GM20000 (cell line): ENCODE measurements at regions not wholly inside any gene's neighbourhood (a gene's known extent, or its start where the extent isn't known, plus 50 kb on each side); places are given as distances from the start of the nearest gene placed in this dataset.

Experiments used
- DNase-seq: peaks from one replicate; pipeline ENCODE4 v3.0.0; 2012; ENCODE audit warnings: low spot score
- CTCF ChIP-seq: IDR thresholded peaks from 2 replicates; pipeline ENCODE4 v1.5.1; 2012; ENCODE audit warnings: mild to moderate bottlenecking, control low read depth; ENCODE audit errors: extremely low read depth, missing control alignments

GRCh38 chr2:64718250-64718885, 64.7 kb upstream of the SERTAD2 start:
- DNase-seq, result no peak
- TF ChIP-seq CTCF, result no peak

GRCh38 chr2:64720535-64721319, 67.0 kb upstream of the SERTAD2 start:
- DNase-seq, result no peak
- TF ChIP-seq CTCF, result no peak

- no peak for DNase-seq
- TF ChIP-seq CTCF, result no peak
Measured at GRCh38 chr2:64721320-64721623, 67.6 kb upstream of the SERTAD2 start.

- TF ChIP-seq CTCF, result no peak
- no peak for DNase-seq
Measured at GRCh38 chr2:64722291-64723044, 68.8 kb upstream of the SERTAD2 start.

- DNase-seq, result peak; percentile 63
- TF ChIP-seq CTCF, result no peak
Measured at GRCh38 chr2:64727013-64727767, 73.5 kb upstream of the SERTAD2 start.

- no peak for DNase-seq
- no peak for TF ChIP-seq CTCF
Measured at GRCh38 chr2:64727843-64728463, 74.2 kb upstream of the SERTAD2 start.
